WERI-Rb-1 (cell line): ENCODE measurements at regions not wholly inside any gene's neighbourhood (a gene's known extent, or its start where the extent isn't known, plus 50 kb on each side); places are given as distances from the start of the nearest gene placed in this dataset.

Source experiments
- DNase-seq: peaks from one replicate; pipeline ENCODE4 v3.0.0-alpha.2; 2020
- H3K27ac ChIP-seq: fragments of 250-450 bp; sonication (Bioruptor Pico); 2 replicates; pipeline ENCODE4 v1.5.1; 2020; ENCODE audit warnings: mild to moderate bottlenecking, moderate library complexity
- H3K27me3 ChIP-seq: fragments of 250-450 bp; sonication (Bioruptor Pico); 2 replicates; pipeline ENCODE4 v1.5.1; 2021; ENCODE audit warnings: mild to moderate bottlenecking, low read depth, moderate library complexity; ENCODE audit not compliant: insufficient read depth, severe bottlenecking
- H3K36me3 ChIP-seq: fragments of 250-450 bp; sonication (Bioruptor Pico); 2 replicates; pipeline ENCODE4 v1.5.1; 2020; ENCODE audit warnings: mild to moderate bottlenecking, moderate library complexity
- H3K4me3 ChIP-seq: 2 replicates; pipeline ENCODE4 v1.5.1; 2011; ENCODE audit warnings: low read depth, mild to moderate bottlenecking, control low read depth, low read length
- H3K9me3 ChIP-seq: fragments of 250-450 bp; sonication (Bioruptor Pico); 2 replicates; pipeline ENCODE4 v1.5.1; 2021; ENCODE audit warnings: mild to moderate bottlenecking, moderate library complexity; ENCODE audit not compliant: severe bottlenecking
- TF ChIP-seq, protein P1 (sequence below): IDR thresholded peaks from 2 replicates; pipeline ENCODE4 v1.5.1; 2011; ENCODE audit warnings: low read depth, mild to moderate bottlenecking, control low read depth, inconsistent platforms, low read length

DNA sequence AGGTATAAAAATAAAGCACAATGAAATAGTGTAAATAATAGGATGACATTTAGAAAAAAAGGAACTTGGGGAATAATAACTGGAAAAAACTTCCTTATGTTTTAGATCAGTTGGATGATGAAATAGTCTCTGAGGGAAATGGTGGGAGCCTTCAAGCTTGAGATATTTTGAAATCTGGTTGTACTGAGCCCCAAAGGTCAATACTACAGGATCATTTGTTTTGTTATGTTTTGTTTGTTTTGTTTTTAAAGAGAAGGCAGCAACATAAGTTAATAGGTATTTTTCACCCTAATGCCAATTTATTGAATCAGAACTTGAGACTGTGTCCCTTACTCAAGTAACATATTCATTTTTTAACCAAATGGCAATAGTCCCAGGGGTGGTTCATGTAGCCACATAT lies 393.1 kb downstream of the ETS1 start:
- TF ChIP-seq, protein P1, sequence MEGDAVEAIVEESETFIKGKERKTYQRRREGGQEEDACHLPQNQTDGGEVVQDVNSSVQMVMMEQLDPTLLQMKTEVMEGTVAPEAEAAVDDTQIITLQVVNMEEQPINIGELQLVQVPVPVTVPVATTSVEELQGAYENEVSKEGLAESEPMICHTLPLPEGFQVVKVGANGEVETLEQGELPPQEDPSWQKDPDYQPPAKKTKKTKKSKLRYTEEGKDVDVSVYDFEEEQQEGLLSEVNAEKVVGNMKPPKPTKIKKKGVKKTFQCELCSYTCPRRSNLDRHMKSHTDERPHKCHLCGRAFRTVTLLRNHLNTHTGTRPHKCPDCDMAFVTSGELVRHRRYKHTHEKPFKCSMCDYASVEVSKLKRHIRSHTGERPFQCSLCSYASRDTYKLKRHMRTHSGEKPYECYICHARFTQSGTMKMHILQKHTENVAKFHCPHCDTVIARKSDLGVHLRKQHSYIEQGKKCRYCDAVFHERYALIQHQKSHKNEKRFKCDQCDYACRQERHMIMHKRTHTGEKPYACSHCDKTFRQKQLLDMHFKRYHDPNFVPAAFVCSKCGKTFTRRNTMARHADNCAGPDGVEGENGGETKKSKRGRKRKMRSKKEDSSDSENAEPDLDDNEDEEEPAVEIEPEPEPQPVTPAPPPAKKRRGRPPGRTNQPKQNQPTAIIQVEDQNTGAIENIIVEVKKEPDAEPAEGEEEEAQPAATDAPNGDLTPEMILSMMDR: no peak
- Histone ChIP-seq H3K36me3 (no peaks in the 10 kb centered on the region), H3K27me3 (no peaks in the 10 kb centered on the region), H3K4me3 (no peak overlapping the region), H3K9me3 (no peaks in the 10 kb centered on the region), H3K27ac (no peak overlapping the region)
- no peak for DNase-seq

DNA sequence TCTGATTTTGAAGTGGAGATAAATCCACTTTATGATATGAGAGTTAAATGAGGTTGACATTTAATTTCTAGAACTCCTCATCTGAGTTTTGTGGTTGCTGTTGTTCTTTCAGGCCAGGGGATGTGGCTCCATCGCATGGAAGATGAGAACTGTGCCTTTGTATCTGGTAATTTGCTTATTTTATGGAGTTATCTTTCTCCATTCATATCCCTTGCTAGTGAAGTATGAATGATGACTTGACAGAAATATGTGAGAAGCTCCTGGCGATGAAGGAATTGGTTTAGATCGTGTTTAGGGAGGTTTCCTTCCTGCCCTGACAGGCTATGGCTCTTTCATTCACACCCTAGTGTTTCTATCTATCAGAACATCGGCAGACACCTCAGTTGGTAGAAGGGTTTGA lies 393.7 kb downstream of the ETS1 start:
- Histone ChIP-seq H3K36me3 (no peaks in the 10 kb centered on the region), H3K4me3 (no peak overlapping the region), H3K9me3 (no peaks in the 10 kb centered on the region), H3K27ac (no peak overlapping the region), H3K27me3 (no peaks in the 10 kb centered on the region)
- DNase-seq: no peak
- TF ChIP-seq, protein P1: no peak

DNA sequence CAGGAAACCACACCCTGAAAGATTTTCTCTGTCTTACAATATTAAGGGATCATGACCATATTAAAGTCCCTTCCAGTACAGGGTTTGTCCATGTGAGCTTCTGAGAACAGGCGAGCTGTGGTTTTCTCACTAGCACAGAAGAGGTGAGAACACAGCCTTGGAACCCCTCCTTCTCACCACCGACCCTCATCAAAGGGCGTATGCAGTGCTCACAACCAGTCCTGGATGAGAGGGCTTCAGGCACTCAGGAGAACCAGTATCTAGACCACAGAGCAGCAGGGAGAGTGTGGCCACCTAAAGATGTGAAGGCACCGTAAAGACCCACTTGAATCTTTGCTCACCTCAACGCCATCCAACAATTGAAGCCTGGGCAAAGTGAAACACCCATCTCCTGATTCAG lies 397.0 kb downstream of the ETS1 start:
- H3K36me3 ChIP-seq: no peaks in the 10 kb centered on the region
- H3K27ac ChIP-seq: no peak overlapping the region
- DNase-seq: no peak
- no peaks in the 10 kb centered on the region for H3K9me3 ChIP-seq
- TF ChIP-seq, protein P1: no peak
- no peak overlapping the region for H3K4me3 ChIP-seq
- H3K27me3 ChIP-seq: no peaks in the 10 kb centered on the region

DNA sequence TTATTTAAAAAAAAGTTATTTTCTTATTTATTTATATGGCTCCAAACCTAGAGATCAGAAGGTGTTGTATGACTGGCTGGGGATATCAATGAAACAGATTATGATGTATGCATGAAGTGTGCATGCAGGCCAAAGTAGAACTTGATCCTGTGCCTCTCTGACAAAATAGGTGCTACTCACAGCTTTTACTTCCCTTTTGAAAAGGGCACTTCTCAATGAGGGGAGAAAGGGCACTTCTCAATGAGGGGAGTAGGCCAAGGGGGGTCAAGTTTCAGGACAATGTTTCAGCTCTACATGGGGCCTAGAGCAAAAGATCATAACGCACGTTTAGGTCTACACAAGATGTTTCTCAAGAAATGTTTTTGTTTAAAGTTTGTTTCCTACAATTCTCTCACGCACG lies 397.5 kb downstream of the ETS1 start:
- Histone ChIP-seq H3K4me3 (no peak overlapping the region), H3K27ac (no peak overlapping the region), H3K9me3 (no peaks in the 10 kb centered on the region), H3K36me3 (no peaks in the 10 kb centered on the region), H3K27me3 (no peaks in the 10 kb centered on the region)
- TF ChIP-seq, protein P1: no peak
- no peak for DNase-seq

DNA sequence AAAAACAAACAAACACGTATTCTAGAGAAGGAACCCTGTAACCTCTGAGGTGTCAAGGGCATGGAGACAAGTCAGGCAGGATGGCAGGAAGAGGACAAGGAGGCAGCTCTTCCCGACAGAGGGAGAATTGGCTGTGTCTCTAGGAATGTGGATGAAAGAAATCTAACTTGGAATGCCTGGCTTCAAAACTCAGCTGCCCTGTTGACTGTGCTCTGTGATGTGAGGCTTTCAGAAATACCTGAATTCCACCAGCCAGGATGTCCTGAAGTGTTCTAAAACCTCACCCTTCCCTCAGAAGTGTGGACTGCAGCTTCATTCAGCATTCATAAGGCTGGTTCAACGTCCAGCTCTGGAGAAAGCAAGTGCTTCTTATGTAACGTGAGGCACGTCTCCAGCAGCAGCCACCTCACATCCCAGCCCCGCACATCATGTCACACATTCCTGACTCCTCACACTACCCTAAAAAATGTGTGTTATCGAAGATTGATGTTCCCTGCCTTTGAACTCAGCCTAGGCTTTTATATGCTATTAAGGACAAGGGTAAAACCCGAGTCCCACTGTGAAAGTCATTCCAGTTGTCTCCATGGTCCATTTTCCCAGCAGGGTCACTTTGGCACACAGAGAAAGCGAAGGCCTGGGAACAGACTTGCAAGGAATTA lies 398.9 kb downstream of the ETS1 start:
- Histone ChIP-seq H3K4me3 (no peak overlapping the region), H3K27ac (no peak overlapping the region), H3K36me3 (no peaks in the 10 kb centered on the region), H3K27me3 (no peaks in the 10 kb centered on the region), H3K9me3 (no peaks in the 10 kb centered on the region)
- TF ChIP-seq, protein P1: no peak
- DNase-seq: no peak

DNA sequence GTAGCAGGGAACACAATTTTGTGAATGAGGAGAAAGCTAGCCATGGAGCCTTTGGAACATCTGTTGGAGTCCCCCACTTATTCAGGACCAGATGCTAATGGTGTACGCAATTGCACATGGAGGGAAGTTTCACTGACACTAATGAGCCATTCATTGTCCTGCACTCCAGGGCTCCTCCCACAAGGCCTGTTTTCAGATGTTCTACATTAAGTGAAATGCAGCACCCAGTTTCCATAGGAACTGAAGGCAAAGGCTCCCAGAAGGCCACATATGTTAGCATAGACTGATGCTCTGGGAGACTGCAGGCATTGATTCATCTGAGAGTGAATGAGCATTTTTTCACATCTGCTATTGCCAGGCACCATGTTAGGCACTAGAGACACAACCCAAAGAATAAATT lies 399.5 kb downstream of the ETS1 start:
- no peak overlapping the region for H3K4me3 ChIP-seq
- no peak overlapping the region for H3K27ac ChIP-seq
- no peak for DNase-seq
- H3K36me3 ChIP-seq: no peaks in the 10 kb centered on the region
- TF ChIP-seq, protein P1: no peak
- H3K9me3 ChIP-seq: no peaks in the 10 kb centered on the region
- H3K27me3 ChIP-seq: no peaks in the 10 kb centered on the region
